ENCODE measurements at regions not wholly inside any gene's neighbourhood (a gene's known extent, or its start where the extent isn't known, plus 50 kb on each side); places are given as distances from the start of the nearest gene placed in this dataset.

DNA sequence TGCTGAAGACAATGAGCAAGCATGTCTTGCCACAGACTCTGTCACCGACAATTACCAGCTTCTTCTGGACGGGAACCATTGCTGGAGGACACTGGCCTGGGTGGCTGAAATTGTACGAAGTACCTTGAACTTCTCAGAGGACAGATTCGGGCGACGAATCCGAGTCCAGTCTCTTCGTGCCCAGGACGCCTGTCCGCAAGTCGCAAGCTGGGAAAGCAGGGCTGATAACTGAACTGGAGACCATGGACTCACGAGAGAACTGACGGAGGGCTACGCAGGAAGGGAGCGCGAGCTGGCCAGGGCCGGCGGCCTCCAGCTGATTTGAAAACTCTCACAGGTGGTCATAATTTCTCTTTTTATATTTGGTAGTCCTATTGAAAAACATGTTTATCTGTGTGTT is 1229.5 kb upstream of the MAP3K7 start:
- TF ChIP-seq CTCF (conservative IDR thresholded peaks at IDR 0.05 in 1 of 2, IDR thresholded peaks at IDR 0.05 in 1 of 2; ENCODE audit: extremely low read depth in 1 of 2, insufficient read depth in 1 of 2, low read depth in 1 of 2, low read length in 2 of 2) (no peak), EZH2 (IDR thresholded peaks at IDR 0.05; ENCODE audit: borderline replicate concordance, low read length) (no peak)

Data from mammary epithelial cell (primary cell).